ENCODE measurements at regions not wholly inside any gene's neighbourhood (a gene's known extent, or its start where the extent isn't known, plus 50 kb on each side); places are given as distances from the start of the nearest gene placed in this dataset.

DNA sequence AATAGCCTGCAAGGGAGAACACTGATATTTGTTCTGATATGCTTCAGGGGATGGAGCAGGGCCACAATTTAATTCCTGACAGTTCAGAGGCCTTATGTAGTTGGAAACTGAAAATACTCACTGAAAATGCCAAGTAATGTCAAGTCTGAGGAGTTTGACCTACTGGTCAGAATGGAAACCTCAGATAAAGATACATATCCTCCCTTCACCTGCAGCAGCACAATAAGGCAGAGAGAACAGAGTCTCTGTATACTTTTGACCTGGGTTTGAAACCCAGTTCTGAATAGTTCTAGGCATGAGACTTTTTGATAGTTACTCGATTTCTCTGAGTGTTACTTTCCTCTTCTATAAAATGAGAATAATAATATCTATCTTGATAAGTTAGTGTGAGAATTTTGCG, 65.8 kb upstream of the TRPC5 start:
- no peak overlapping the region for H3K4me3 ChIP-seq
- H3K9me3 Mint-ChIP-seq = no peaks in the 10 kb centered on the region
- H3K4me2 ChIP-seq = no peak overlapping the region
- TF ChIP-seq REST (IDR thresholded peaks at IDR 0.05; ENCODE audit: unreplicated experiment) = no peak
- no peak for TF ChIP-seq CTCF (conservative IDR thresholded peaks at IDR 0.05; ENCODE audit: low read depth in 2 of 2)
- no peak for TF ChIP-seq NANOG (IDR thresholded peaks at IDR 0.05; ENCODE audit: borderline replicate concordance)
- no peak for TF ChIP-seq ZNF462 (CRISPR knock-in tag; IDR thresholded peaks at IDR 0.05)
- TF ChIP-seq EZH2phosphoT487 (IDR thresholded peaks at IDR 0.05; ENCODE audit: unreplicated experiment) = no peak
- TF ChIP-seq POLR2AphosphoS5 (IDR thresholded peaks at IDR 0.05; ENCODE audit: low read depth) = no peak
- TF ChIP-seq ZNF114 (CRISPR knock-in tag; IDR thresholded peaks at IDR 0.05) = no peak
- TF ChIP-seq STAT1 (IDR thresholded peaks at IDR 0.05; ENCODE audit: unreplicated experiment) = no peak
- TF ChIP-seq, protein P1, sequence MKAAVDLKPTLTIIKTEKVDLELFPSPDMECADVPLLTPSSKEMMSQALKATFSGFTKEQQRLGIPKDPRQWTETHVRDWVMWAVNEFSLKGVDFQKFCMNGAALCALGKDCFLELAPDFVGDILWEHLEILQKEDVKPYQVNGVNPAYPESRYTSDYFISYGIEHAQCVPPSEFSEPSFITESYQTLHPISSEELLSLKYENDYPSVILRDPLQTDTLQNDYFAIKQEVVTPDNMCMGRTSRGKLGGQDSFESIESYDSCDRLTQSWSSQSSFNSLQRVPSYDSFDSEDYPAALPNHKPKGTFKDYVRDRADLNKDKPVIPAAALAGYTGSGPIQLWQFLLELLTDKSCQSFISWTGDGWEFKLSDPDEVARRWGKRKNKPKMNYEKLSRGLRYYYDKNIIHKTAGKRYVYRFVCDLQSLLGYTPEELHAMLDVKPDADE (IDR thresholded peaks at IDR 0.05) = no peak
- no peak for TF ChIP-seq EZH2 (IDR thresholded peaks at IDR 0.05; ENCODE audit: low read depth, unreplicated experiment)
- TF ChIP-seq ZNF331 (CRISPR knock-in tag; IDR thresholded peaks at IDR 0.05; ENCODE audit: low read depth) = no peak
- TF ChIP-seq JUNB (IDR thresholded peaks at IDR 0.05; ENCODE audit: unreplicated experiment) = no peak
- TF ChIP-seq CREB1 (CRISPR knock-in tag; IDR thresholded peaks at IDR 0.05; ENCODE audit: low read depth) = no peak
- no peaks in the 10 kb centered on the region for H4K20me1 ChIP-seq (replicated peaks; ENCODE audit: insufficient read depth)
- H3K4me3 Mint-ChIP-seq = no peak overlapping the region
- no peaks in the 10 kb centered on the region for H3K9me2 ChIP-seq (ENCODE audit: insufficient read depth)
- H3K27ac ChIP-seq (ENCODE audit: low read depth) = no peak overlapping the region
- no peaks in the 10 kb centered on the region for H3K36me3 ChIP-seq (ENCODE audit: insufficient read depth)
- H3K4me1 Mint-ChIP-seq = peaks cover 9% of the 10 kb centered on the region; the same call in 2 of the 3 replicates
- no peak overlapping the region for H3K27ac Mint-ChIP-seq
- DNase-seq (ENCODE audit: low spot score) (no peak), ATAC-seq (no peak)
- H3K36me3 Mint-ChIP-seq (ENCODE audit: low read depth) = no peaks in the 10 kb centered on the region
- no peaks in the 10 kb centered on the region for H3K27me3 ChIP-seq (ENCODE audit: insufficient read depth)
- H3K79me2 ChIP-seq (replicated peaks; ENCODE audit: insufficient read depth) = no peaks in the 10 kb centered on the region
- no peaks in the 10 kb centered on the region for H3F3A ChIP-seq (replicated peaks; ENCODE audit: low read depth)
- no peak overlapping the region for H2AFZ ChIP-seq
- peaks cover 5% of the 10 kb centered on the region for H3K27me3 Mint-ChIP-seq (ENCODE audit: insufficient read depth, low read depth, poor library complexity)
- no peaks in the 10 kb centered on the region for H3K4me1 ChIP-seq (ENCODE audit: insufficient read depth)
